Panc1 (cell line): ENCODE measurements at regions not wholly inside any gene's neighbourhood (a gene's known extent, or its start where the extent isn't known, plus 50 kb on each side); places are given as distances from the start of the nearest gene placed in this dataset.

Experiments
- ATAC-seq: fragments of 200-7000 bp; cut with Tn5 transposase; 2 replicates; pipeline ENCODE4 v1.9.1; 2020; ENCODE audit warnings: mild to moderate bottlenecking, moderate library complexity
- BruUV-seq: library from RNA; stranded (reverse); fragments of 400-500 nt; replicated peaks from 2 replicates; lab custom pipeline; 2021; lab: Mats Ljungman, UMichigan
- CTCF ChIA-PET: fragments of 300-600 bp; sonication (Branson Sonifier 250); formaldehyde crosslinking; loops from one replicate; lab custom pipeline; 2022; ENCODE audit warnings: antibody characterized with exemption; lab: Charles Lee
- POLR2A ChIA-PET: fragments of 300-600 bp; sonication (Branson Sonifier 250); formaldehyde crosslinking; loops from one replicate; lab custom pipeline; 2022; ENCODE audit warnings: antibody characterized with exemption; lab: Charles Lee
- DNase-seq: peaks from one replicate; pipeline ENCODE4 v3.0.0-alpha.2; 2010; ENCODE audit warnings: low read depth, low spot score
- H3K27ac ChIP-seq: 2 replicates; pipeline ENCODE4 v1.5.1; 2011; ENCODE audit warnings: mild to moderate bottlenecking, low read length, inconsistent platforms
- H3K27me3 ChIP-seq: fragments of 200-500 bp; sonication (Bioruptor generic); 2 replicates; pipeline ENCODE4 v1.6.0; 2014; ENCODE audit warnings: low read length, inconsistent platforms; ENCODE audit not compliant: control insufficient read depth, insufficient read depth
- H3K36me3 ChIP-seq: fragments of 200-500 bp; sonication (Bioruptor generic); 2 replicates; pipeline ENCODE4 v1.5.1; 2014; ENCODE audit warnings: inconsistent platforms, mild to moderate bottlenecking, low read length, moderate library complexity; ENCODE audit not compliant: control insufficient read depth, insufficient read depth
- H3K4me1 ChIP-seq: 2 replicates; pipeline ENCODE4 v1.5.1; 2011; ENCODE audit warnings: inconsistent platforms, mild to moderate bottlenecking, low read length, moderate library complexity; ENCODE audit not compliant: control insufficient read depth, insufficient read depth
- H3K4me3 ChIP-seq, 2 experiments: 2 replicates each; pipeline ENCODE4 v1.5.1; 2011 to 2012; ENCODE audit warnings: low read depth in 2 of 2, low read length in 2 of 2, mild to moderate bottlenecking in 2 of 2, inconsistent platforms in 1 of 2, moderate library complexity in 1 of 2
- H3K9me3 ChIP-seq: fragments of 200-500 bp; sonication (Bioruptor generic); 2 replicates; pipeline ENCODE4 v1.5.1; 2014; ENCODE audit warnings: low read depth, mild to moderate bottlenecking, inconsistent platforms, low read length, moderate library complexity; ENCODE audit not compliant: control insufficient read depth, insufficient read depth
- CTCF ChIP-seq: fragments of 450-650 bp; IDR thresholded peaks from 2 replicates; pipeline ENCODE4 v1.5.1; 2017; ENCODE audit warnings: mild to moderate bottlenecking
- POLR2AphosphoS5 ChIP-seq: IDR thresholded peaks from 2 replicates; pipeline ENCODE4 v1.6.1; 2012; ENCODE audit warnings: mild to moderate bottlenecking, low read depth, low read length, moderate library complexity
- REST ChIP-seq, 2 experiments: IDR thresholded peaks; 2 replicates each; pipeline ENCODE4 v1.6.1; 2011 to 2012; ENCODE audit warnings: low read depth in 2 of 2, control low read depth in 1 of 2, low read length in 1 of 2, mild to moderate bottlenecking in 1 of 2, moderate library complexity in 1 of 2; ENCODE audit not compliant: insufficient read depth in 1 of 2
- SIN3A ChIP-seq: IDR thresholded peaks from 2 replicates; pipeline ENCODE4 v1.6.1; 2012; ENCODE audit warnings: low read depth, mild to moderate bottlenecking, low read length, moderate library complexity, borderline replicate concordance; ENCODE audit not compliant: insufficient read depth
- TCF7L2 ChIP-seq: IDR thresholded peaks from 2 replicates; pipeline ENCODE4 v1.6.1; 2011; ENCODE audit warnings: mild to moderate bottlenecking, low read depth, low read length, inconsistent platforms
- in situ Hi-C: cut with HindIII; loops from 2 replicates; pipeline ENCODE4 v1.10.0; 2016; ENCODE audit warnings: low sequenced_read_pairs, low pct_unique_long_range_greater_than_20kb
- intact Hi-C: fragments of 100-400 bp; cut with micrococcal nuclease; formaldehyde crosslinking; loops from one replicate; pipeline ENCODE4 v1.10.0; 2022; ENCODE audit not compliant: unreplicated experiment

GRCh38 chr4:125739760-125740159, 425.0 kb downstream of the FAT4 start:
- Histone ChIP-seq H3K9me3 (no peaks in the 10 kb centered on the region; the same call in 1 of the 2 replicates), H3K27me3 (no peaks in the 10 kb centered on the region), H3K4me1 (peaks cover 6% of the 10 kb centered on the region), H3K4me3 (no peak overlapping the region), H3K27ac (peak overlapping the region; percentile 66; the same call in 1 of the 2 replicates), H3K36me3 (no peaks in the 10 kb centered on the region)
- intact Hi-C loops = no loop called here
- no TSS peak for BruUV-seq
- in situ Hi-C loops = no loop called here
- DNase-seq (no peak), ATAC-seq (no peak)
- ChIA-PET CTCF (interaction anchor here (0.7 kb wide), 1 partner anchor 11 kb away, joined by 3 read pairs; no protein-coding TSS in a partner anchor), POLR2A (no interaction called here)
- TF ChIP-seq CTCF (no peak), TCF7L2 (no peak), SIN3A (no peak), REST (IDR thresholded peaks at IDR 0.05; ENCODE audit: insufficient read depth in 1 of 2, low read depth in 2 of 2, low read length in 1 of 2) (no peak), POLR2AphosphoS5 (no peak)

- Histone ChIP-seq H3K4me3 (no peak overlapping the region), H3K27me3 (no peaks in the 10 kb centered on the region), H3K9me3 (no peaks in the 10 kb centered on the region; the same call in 1 of the 2 replicates), H3K36me3 (no peaks in the 10 kb centered on the region), H3K4me1 (no peaks in the 10 kb centered on the region), H3K27ac (0 out of 2 replicates have a peak overlapping the region, but pooled peaks have one; percentile 12)
- DNase-seq = no peak
- no peak for ATAC-seq
- no TSS peak for BruUV-seq
- intact Hi-C loops = no loop called here
- in situ Hi-C loops = no loop called here
- ChIA-PET CTCF (no interaction called here), POLR2A (no interaction called here)
- no peak for TF ChIP-seq POLR2AphosphoS5
- peak; percentile 52; the same call in 1 of the 2 replicates for TF ChIP-seq CTCF
- no peak for TF ChIP-seq SIN3A
- no peak for TF ChIP-seq TCF7L2
- TF ChIP-seq REST (IDR thresholded peaks at IDR 0.05; ENCODE audit: insufficient read depth in 1 of 2, low read depth in 2 of 2, low read length in 1 of 2) = no peak
Observed at GRCh38 chr4:125741825-125742452, 427.2 kb downstream of the FAT4 start.
